Lung (tissue), 11 donors: ENCODE measurements at regions not wholly inside any gene's neighbourhood (a gene's known extent, or its start where the extent isn't known, plus 50 kb on each side); places are given as distances from the start of the nearest gene placed in this dataset.

ENCODE experiments used
- ATAC-seq: fragments of 200-7000 bp; cut with Tn5 transposase; one replicate; pipeline ENCODE4 v1.9.1; 2020; ENCODE audit warnings: moderate number of reproducible peaks; ENCODE audit not compliant: insufficient read depth, low FRiP score
- DNase-seq, 3 donors: peaks; one replicate each; pipeline ENCODE4 v3.0.0-alpha.2; 2013 to 2017
- H3K27ac ChIP-seq, 2 donors: one replicate each; pipeline ENCODE4 v1.5.1; 2013; ENCODE audit warnings: mild to moderate bottlenecking in 2 of 2, moderate library complexity in 2 of 2, control low read depth in 1 of 2, inconsistent platforms in 1 of 2, low read depth in 1 of 2, low read length in 1 of 2
- H3K27me3 ChIP-seq, 3 donors: one replicate each; pipeline ENCODE4 v1.5.1; 2013; ENCODE audit warnings: low read length in 2 of 3; ENCODE audit not compliant: control insufficient read depth in 3 of 3, insufficient read depth in 3 of 3
- H3K36me3 ChIP-seq, 4 donors: one replicate each; pipeline ENCODE4 v1.5.1; 2013; ENCODE audit warnings: low read length in 4 of 4, mild to moderate bottlenecking in 1 of 4, moderate library complexity in 1 of 4; ENCODE audit not compliant: control insufficient read depth in 4 of 4, insufficient read depth in 4 of 4
- H3K4me1 ChIP-seq, 5 donors: one replicate each; pipeline ENCODE4 v1.5.1; 2013; ENCODE audit warnings: low read length in 5 of 5, mild to moderate bottlenecking in 2 of 5, moderate library complexity in 1 of 5; ENCODE audit not compliant: control insufficient read depth in 5 of 5, insufficient read depth in 5 of 5
- H3K4me3 ChIP-seq: one replicate; pipeline ENCODE4 v1.5.1; 2013; ENCODE audit warnings: mild to moderate bottlenecking, control low read depth, moderate library complexity
- H3K9ac ChIP-seq, 2 donors: one replicate each; pipeline ENCODE4 v1.5.1; 2013; ENCODE audit warnings: low read length in 2 of 2, control low read depth in 1 of 2; ENCODE audit not compliant: insufficient read depth in 1 of 2
- H3K9me3 ChIP-seq, 4 donors: one replicate each; pipeline ENCODE4 v1.5.1; 2013; ENCODE audit warnings: low read length in 3 of 4, mild to moderate bottlenecking in 1 of 4, moderate library complexity in 1 of 4; ENCODE audit not compliant: control insufficient read depth in 4 of 4, insufficient read depth in 3 of 4
- WGBS, 2 donors: extraction: QIAGEN DNeasy Blood & Tissue Kit; methylation state at CpG; one replicate each; pipeline ENCODE4 v1.1.7; 2013; 5-methylcytosine and 5-hydroxymethylcytosine counted together
- TF ChIP-seq, protein P1 (sequence below): IDR thresholded peaks from 2 replicates; pipeline ENCODE4 v1.5.1; 2012; ENCODE audit warnings: mild to moderate bottlenecking; ENCODE audit errors: control extremely low read depth, extremely low read depth
- donor health status: control.
- donor health status: control.
- donor health status: Bipolar disorder and iron deficiency.
- donor health status: healthy.
- donor health status: DM: yes; HTN: yes; CAD: no.

DNA sequence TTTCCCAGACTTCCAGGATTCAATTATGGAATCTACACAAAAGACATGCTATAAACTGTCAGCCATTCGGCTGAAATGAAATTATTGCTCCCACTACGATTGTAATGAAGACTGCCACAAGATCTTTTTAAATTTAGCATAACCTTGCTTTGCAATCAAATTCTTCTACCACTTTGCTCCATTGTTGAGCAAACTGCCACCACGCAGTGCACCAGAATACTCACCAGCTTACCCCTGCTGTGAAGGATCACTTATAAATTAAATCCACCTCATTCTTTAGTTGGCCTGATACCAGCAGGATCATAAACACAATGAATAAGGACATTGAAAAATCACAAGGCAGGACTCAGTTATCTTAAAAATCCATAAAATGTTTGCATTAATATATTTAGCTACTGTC, 116.4 kb upstream of the PRNP start:
- peaks cover 0 to 2% (median 0%) of the 10 kb centered on the region in 4 donors for H3K9me3 ChIP-seq

DNA sequence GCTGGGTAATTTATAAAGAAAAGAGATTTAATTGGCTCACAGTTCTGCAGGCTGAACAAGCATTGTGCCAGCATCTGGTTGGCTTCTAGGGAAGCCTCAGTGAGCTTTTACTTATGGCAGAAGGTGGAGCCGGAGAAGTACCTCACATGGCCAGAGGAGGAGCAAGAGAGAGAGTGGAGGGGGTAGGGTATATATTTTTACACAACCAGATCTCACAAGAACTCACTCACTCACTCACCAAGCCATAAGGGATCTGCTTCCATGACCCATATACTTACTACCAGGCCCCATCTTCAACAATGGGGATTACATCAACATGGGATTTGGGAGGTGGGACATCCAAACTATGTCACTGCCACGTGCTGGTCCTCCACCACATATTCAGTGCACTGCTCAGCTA, 117.2 kb upstream of the PRNP start:
- Histone ChIP-seq H3K27me3 (no peaks in the 10 kb centered on the region), H3K27ac (no peak overlapping the region), H3K4me1 (no peaks in the 10 kb centered on the region), H3K9ac (no peak overlapping the region), H3K4me3 (no peak overlapping the region), H3K9me3 (peaks cover 0 to 3% (median 1%) of the 10 kb centered on the region in 4 donors), H3K36me3 (no peaks in the 10 kb centered on the region)
- WGBS, 2 donors: 87 to 88% methylated on average over 2 of the region's 2 CpGs
- TF ChIP-seq, protein P1, sequence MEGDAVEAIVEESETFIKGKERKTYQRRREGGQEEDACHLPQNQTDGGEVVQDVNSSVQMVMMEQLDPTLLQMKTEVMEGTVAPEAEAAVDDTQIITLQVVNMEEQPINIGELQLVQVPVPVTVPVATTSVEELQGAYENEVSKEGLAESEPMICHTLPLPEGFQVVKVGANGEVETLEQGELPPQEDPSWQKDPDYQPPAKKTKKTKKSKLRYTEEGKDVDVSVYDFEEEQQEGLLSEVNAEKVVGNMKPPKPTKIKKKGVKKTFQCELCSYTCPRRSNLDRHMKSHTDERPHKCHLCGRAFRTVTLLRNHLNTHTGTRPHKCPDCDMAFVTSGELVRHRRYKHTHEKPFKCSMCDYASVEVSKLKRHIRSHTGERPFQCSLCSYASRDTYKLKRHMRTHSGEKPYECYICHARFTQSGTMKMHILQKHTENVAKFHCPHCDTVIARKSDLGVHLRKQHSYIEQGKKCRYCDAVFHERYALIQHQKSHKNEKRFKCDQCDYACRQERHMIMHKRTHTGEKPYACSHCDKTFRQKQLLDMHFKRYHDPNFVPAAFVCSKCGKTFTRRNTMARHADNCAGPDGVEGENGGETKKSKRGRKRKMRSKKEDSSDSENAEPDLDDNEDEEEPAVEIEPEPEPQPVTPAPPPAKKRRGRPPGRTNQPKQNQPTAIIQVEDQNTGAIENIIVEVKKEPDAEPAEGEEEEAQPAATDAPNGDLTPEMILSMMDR: no peak
- no peak for DNase-seq
- no peak for ATAC-seq

More for the DNA sequence above, 116.4 kb upstream of the PRNP start:
- H3K27me3 ChIP-seq: no peaks in the 10 kb centered on the region
- no peaks in the 10 kb centered on the region for H3K4me1 ChIP-seq
- DNase-seq (no peak), ATAC-seq (no peak)
- TF ChIP-seq, protein P1: no peak
- H3K36me3 ChIP-seq: no peaks in the 10 kb centered on the region
- no peak overlapping the region for H3K27ac ChIP-seq
- no peak overlapping the region for H3K9ac ChIP-seq
- 82 to 90% methylated on average over 3 of the region's 3 CpGs for WGBS, 2 donors
- H3K4me3 ChIP-seq: no peak overlapping the region

DNA sequence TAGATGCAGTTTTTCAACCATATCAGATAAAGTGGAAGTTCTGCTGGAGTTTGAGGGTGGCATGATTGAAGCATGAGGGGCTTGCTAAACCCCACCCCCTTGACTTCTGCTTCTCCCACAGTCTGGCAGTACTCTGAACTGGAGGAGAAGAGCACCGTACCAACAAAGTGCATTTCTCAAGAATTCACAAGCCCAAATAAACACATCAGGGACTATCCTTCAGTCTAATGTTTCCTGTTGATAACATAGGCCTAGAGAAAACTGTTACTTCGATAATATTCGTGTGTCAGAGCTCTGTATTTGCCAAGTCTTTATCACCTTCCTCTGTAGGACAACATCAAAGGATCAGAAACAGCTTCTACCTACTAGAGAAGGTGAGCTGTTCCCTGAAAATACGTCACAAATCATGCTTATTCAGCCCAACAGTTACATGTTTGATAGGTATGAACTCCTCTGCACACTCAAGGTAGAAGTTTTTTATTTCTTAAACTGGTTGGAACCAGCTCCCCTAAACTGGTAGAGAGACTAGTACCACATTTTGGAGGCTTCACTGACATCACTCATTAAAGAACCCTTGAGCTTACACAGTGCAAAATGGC, 117.8 kb upstream of the PRNP start:
- 25 to 43% methylated on average over 4 of the region's 4 CpGs for WGBS, 2 donors
- H3K36me3 ChIP-seq: no peaks in the 10 kb centered on the region
- H3K4me1 ChIP-seq: no peaks in the 10 kb centered on the region
- no peaks in the 10 kb centered on the region for H3K27me3 ChIP-seq
- no peak overlapping the region for H3K9ac ChIP-seq
- H3K4me3 ChIP-seq: no peak overlapping the region
- ATAC-seq (no peak), DNase-seq (no peak)
- no peak overlapping the region for H3K27ac ChIP-seq
- TF ChIP-seq, protein P1: no peak
- H3K9me3 ChIP-seq: peaks cover 0 to 4% (median 1%) of the 10 kb centered on the region in 4 donors

DNA sequence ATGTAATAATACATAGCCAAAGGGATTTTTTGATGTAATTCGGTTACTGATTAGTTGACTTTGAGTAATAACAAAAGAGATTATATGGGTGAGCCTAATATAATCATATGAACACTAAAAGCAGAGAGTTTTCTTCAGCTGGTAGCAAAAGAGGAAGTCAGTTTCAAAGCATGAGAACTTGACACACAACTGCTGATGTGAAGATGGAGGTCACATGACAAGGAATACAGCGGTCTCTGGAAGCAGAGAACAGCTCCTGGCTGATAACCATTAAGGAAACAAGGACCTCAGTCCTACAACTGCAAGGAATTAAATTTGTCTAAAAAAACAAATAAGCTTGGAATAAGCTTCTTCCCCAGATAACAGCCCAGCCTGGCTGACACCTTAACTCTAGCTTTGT, 119.1 kb upstream of the PRNP start:
- no peaks in the 10 kb centered on the region for H3K27me3 ChIP-seq
- peaks cover 0 to 4% (median 1%) of the 10 kb centered on the region in 4 donors for H3K9me3 ChIP-seq
- H3K9ac ChIP-seq: no peak overlapping the region
- H3K4me3 ChIP-seq: no peak overlapping the region
- no peak for ATAC-seq
- H3K27ac ChIP-seq: no peak overlapping the region
- 53 to 65% methylated on average over 2 of the region's 2 CpGs for WGBS, 2 donors
- TF ChIP-seq, protein P1: no peak
- H3K4me1 ChIP-seq: no peaks in the 10 kb centered on the region
- DNase-seq: no peak
- no peaks in the 10 kb centered on the region for H3K36me3 ChIP-seq
